Fibroblast of villous mesenchyme (primary cell): ENCODE measurements at regions not wholly inside any gene's neighbourhood (a gene's known extent, or its start where the extent isn't known, plus 50 kb on each side); places are given as distances from the start of the nearest gene placed in this dataset.

Experiments used
- DNase-seq: peaks from one replicate; pipeline ENCODE4 v3.0.0-alpha.2; 2010; ENCODE audit warnings: low read depth
- H3K4me3 ChIP-seq: 2 replicates; pipeline ENCODE4 v1.5.1; 2011; ENCODE audit warnings: low read depth, mild to moderate bottlenecking, low read length
- CTCF ChIP-seq: IDR thresholded peaks from 2 replicates; pipeline ENCODE4 v1.5.1; 2012; ENCODE audit warnings: low read depth, mild to moderate bottlenecking, low read length; ENCODE audit not compliant: insufficient read depth

- DNase-seq, result no peak
- no peak for TF ChIP-seq CTCF
- H3K4me3 ChIP-seq, result no peak overlapping the region
Observed at GRCh38 chr20:11371831-11372230, 545.9 kb upstream of the BTBD3 start.

GRCh38 chr20:11372876-11373790, 544.6 kb upstream of the BTBD3 start:
- no peak for TF ChIP-seq CTCF
- no peak overlapping the region for H3K4me3 ChIP-seq
- DNase-seq, result peak; percentile 71

DNA sequence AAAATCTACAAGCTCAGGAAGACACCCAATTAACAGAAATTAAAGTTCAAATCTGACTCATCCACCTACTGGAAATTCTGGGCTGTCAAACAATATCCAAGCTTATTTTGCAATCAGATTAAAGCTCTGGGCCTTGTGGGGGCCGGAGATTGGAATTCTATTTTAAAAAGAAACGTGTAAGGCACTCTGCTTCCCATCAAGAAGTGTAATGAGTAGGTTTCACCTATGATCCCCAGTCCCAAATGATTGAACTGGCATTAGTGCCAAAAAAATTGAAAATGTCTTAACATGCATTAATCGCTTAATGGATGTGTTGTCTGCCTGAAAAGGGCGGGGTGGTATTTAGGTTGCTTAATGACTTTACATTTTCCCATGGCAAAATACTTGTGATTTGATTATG, 542.4 kb upstream of the BTBD3 start:
- peak; percentile 58 for DNase-seq
- no peak overlapping the region for H3K4me3 ChIP-seq
- no peak for TF ChIP-seq CTCF

DNA sequence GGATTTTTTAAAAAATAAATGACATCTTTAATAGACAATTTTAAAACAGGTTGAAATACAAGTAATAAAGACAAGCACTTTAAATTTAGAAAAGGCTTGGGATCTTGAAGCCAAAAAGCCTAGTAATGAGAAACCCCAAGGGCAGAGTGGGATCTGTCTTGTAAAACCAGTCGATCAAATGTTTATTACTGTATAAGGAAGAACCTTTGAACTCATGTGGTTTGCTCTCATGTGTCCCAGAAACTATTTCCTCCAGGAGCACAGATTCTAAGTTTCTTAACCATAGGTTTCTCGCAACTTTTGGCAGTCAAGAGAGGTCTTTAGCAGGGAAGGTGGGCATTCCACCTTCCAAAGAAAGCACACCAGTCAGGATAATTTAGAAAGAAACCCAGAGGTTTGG, 541.7 kb upstream of the BTBD3 start:
- peak; percentile 57 for DNase-seq
- no peak overlapping the region for H3K4me3 ChIP-seq
- TF ChIP-seq CTCF, result no peak

DNA sequence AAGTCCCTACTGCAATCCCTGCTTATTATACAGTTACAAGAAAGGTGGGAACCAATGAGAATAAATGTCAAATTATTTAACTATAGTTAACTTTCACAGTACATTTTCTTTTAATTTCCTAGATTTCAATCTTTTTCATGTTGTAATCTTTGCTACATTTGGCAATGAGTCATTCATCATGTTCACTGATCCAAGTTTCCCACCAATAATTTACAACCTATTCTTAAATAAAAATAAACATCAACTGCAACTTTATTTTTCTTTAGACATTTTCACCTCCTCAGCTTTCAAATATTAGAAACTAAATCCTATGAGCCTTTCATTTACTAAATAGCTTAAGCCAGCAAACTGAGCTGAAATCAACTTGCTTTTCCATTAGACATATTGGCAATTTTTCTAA, 541.3 kb upstream of the BTBD3 start:
- TF ChIP-seq CTCF, result no peak
- no peak overlapping the region for H3K4me3 ChIP-seq
- DNase-seq, result no peak

DNA sequence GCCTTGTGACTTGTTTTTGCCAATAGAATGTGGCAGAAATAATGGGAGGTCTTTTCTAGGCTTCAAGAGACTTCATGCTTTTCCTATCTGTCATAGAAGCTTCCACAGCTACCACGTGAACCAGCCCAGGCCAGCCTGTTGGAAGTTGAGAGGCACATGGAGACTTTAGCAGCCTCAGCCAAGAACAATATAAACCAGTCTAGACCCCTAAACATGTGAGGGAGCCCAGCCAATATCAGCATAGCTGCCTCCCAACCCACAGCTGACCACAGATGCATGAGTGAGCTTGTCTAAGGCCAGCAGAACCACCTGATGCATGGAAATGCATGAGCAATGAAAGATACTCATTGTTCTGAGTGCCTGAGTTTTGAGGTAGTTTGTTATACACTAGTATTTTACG, 540.7 kb upstream of the BTBD3 start:
- TF ChIP-seq CTCF, result no peak
- no peak for DNase-seq
- H3K4me3 ChIP-seq, result no peak overlapping the region

DNA sequence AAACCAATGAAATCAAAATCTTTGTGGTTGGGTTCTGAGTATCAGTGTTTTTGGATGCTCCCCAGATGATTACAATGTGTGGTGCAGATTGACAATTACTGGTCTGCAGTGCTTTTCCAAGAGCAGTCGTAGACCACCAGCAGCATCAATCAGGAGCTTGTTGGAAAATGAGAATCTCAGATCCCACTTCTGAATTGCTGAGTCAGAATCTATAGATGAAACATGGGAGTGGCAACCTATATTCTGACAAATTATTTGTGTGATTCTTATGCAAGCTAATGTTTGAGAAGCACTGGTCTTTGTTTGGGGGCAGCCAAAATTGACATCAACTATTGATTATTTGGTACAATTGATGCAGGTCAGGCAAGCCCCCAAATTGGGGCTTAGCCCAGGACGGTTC, 539.9 kb upstream of the BTBD3 start:
- TF ChIP-seq CTCF, result no peak
- H3K4me3 ChIP-seq, result no peak overlapping the region
- DNase-seq, result no peak
